Progenitor cell of endocrine pancreas (in vitro differentiated cells): ENCODE measurements at regions not wholly inside any gene's neighbourhood (a gene's known extent, or its start where the extent isn't known, plus 50 kb on each side); places are given as distances from the start of the nearest gene placed in this dataset.

Source experiments
- DNase-seq: peaks from one replicate; pipeline ENCODE4 v3.0.0; 2021; ENCODE audit warnings: low spot score; ENCODE audit not compliant: unreplicated experiment
- H3K27ac Mint-ChIP-seq: 2 replicates; pipeline ENCODE4 v1.8.0; 2021; ENCODE audit warnings: mild to moderate bottlenecking, moderate library complexity, mixed read lengths
- H3K27me3 Mint-ChIP-seq: 2 replicates; pipeline ENCODE4 v1.8.0; 2021; ENCODE audit warnings: mixed read lengths
- H3K36me3 Mint-ChIP-seq: 2 replicates; pipeline ENCODE4 v1.8.0; 2022; ENCODE audit warnings: mixed read lengths; ENCODE audit not compliant: insufficient read depth
- H3K4me1 Mint-ChIP-seq: 2 replicates; pipeline ENCODE4 v1.8.0; 2021; ENCODE audit warnings: low read depth, mixed read lengths
- H3K4me3 Mint-ChIP-seq: 2 replicates; pipeline ENCODE4 v1.8.0; 2021; ENCODE audit warnings: low read depth, mild to moderate bottlenecking, moderate library complexity, mixed read lengths
- H3K9me3 Mint-ChIP-seq: 2 replicates; pipeline ENCODE4 v1.8.0; 2021; ENCODE audit warnings: low read depth, mixed read lengths
- TF ChIP-seq, protein P1 (sequence below): fragments of 200-600 bp; sonication (generic); IDR thresholded peaks from one replicate; pipeline ENCODE4 v1.5.0; 2021; ENCODE audit warnings: antibody characterized with exemption, mild to moderate bottlenecking; ENCODE audit not compliant: unreplicated experiment

- H3K4me3 Mint-ChIP-seq: no peak overlapping the region
- H3K36me3 Mint-ChIP-seq: no peaks in the 10 kb centered on the region
- peaks cover 6% of the 10 kb centered on the region for H3K4me1 Mint-ChIP-seq
- H3K27ac Mint-ChIP-seq: no peak overlapping the region
- no peak for DNase-seq
- TF ChIP-seq, protein P1, sequence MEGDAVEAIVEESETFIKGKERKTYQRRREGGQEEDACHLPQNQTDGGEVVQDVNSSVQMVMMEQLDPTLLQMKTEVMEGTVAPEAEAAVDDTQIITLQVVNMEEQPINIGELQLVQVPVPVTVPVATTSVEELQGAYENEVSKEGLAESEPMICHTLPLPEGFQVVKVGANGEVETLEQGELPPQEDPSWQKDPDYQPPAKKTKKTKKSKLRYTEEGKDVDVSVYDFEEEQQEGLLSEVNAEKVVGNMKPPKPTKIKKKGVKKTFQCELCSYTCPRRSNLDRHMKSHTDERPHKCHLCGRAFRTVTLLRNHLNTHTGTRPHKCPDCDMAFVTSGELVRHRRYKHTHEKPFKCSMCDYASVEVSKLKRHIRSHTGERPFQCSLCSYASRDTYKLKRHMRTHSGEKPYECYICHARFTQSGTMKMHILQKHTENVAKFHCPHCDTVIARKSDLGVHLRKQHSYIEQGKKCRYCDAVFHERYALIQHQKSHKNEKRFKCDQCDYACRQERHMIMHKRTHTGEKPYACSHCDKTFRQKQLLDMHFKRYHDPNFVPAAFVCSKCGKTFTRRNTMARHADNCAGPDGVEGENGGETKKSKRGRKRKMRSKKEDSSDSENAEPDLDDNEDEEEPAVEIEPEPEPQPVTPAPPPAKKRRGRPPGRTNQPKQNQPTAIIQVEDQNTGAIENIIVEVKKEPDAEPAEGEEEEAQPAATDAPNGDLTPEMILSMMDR: no peak
- H3K9me3 Mint-ChIP-seq: no peaks in the 10 kb centered on the region
- H3K27me3 Mint-ChIP-seq: no peaks in the 10 kb centered on the region
These were observed 155.0 kb downstream of the TNFSF18 start for GRCh38 chr1:172895761-172896160.

GRCh38 chr1:172897738-172898137, 153.0 kb downstream of the TNFSF18 start:
- no peaks in the 10 kb centered on the region for H3K9me3 Mint-ChIP-seq
- H3K36me3 Mint-ChIP-seq: no peaks in the 10 kb centered on the region
- H3K27ac Mint-ChIP-seq: no peak overlapping the region
- H3K4me3 Mint-ChIP-seq: no peak overlapping the region
- TF ChIP-seq, protein P1: no peak
- no peaks in the 10 kb centered on the region for H3K27me3 Mint-ChIP-seq
- no peak for DNase-seq
- peaks cover 6% of the 10 kb centered on the region for H3K4me1 Mint-ChIP-seq

- no peak overlapping the region for H3K27ac Mint-ChIP-seq
- H3K4me1 Mint-ChIP-seq: peaks cover 6% of the 10 kb centered on the region
- H3K36me3 Mint-ChIP-seq: no peaks in the 10 kb centered on the region
- H3K27me3 Mint-ChIP-seq: no peaks in the 10 kb centered on the region
- no peaks in the 10 kb centered on the region for H3K9me3 Mint-ChIP-seq
- no peak for DNase-seq
- TF ChIP-seq, protein P1: no peak
- no peak overlapping the region for H3K4me3 Mint-ChIP-seq
These were observed 151.9 kb downstream of the TNFSF18 start for GRCh38 chr1:172898866-172899265.

- no peaks in the 10 kb centered on the region for H3K9me3 Mint-ChIP-seq
- H3K27me3 Mint-ChIP-seq: no peaks in the 10 kb centered on the region
- DNase-seq: no peak
- peaks cover 2% of the 10 kb centered on the region for H3K4me1 Mint-ChIP-seq
- H3K36me3 Mint-ChIP-seq: no peaks in the 10 kb centered on the region
- H3K27ac Mint-ChIP-seq: no peak overlapping the region
- TF ChIP-seq, protein P1: no peak
- H3K4me3 Mint-ChIP-seq: no peak overlapping the region
These were observed 150.3 kb downstream of the TNFSF18 start for GRCh38 chr1:172900376-172900997.

DNA sequence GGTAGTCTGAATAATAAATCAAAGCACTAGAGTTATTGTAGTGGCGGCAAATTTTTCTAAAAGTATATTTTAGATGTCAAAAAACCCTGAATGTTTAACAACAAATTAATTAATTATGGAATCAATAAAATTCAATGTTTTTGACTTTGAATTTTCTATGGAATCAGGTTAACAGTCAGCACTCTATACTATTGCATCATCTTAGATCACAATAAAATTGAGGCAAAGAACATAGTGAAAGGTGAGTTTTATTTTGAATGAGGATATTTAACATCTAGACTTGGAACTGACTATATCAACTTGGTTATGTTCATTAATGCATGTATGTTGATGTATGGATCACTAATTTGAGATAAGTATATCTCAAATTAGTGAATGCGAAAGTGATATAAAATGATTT, 148.5 kb downstream of the TNFSF18 start:
- TF ChIP-seq, protein P1: no peak
- no peaks in the 10 kb centered on the region for H3K9me3 Mint-ChIP-seq
- no peak overlapping the region for H3K27ac Mint-ChIP-seq
- H3K4me1 Mint-ChIP-seq: peaks cover 5% of the 10 kb centered on the region
- H3K4me3 Mint-ChIP-seq: no peak overlapping the region
- no peak for DNase-seq
- no peaks in the 10 kb centered on the region for H3K36me3 Mint-ChIP-seq
- H3K27me3 Mint-ChIP-seq: no peaks in the 10 kb centered on the region
